DND-41 (cell line): ENCODE measurements at regions not wholly inside any gene's neighbourhood (a gene's known extent, or its start where the extent isn't known, plus 50 kb on each side); places are given as distances from the start of the nearest gene placed in this dataset.

Experiments used
- ATAC-seq: fragments of 200-7000 bp; cut with Tn5 transposase; 3 replicates; pipeline ENCODE4 v1.9.1; 2021; ENCODE audit warnings: low read depth; ENCODE audit not compliant: insufficient read depth
- DNase-seq: peaks from one replicate; pipeline ENCODE4 v3.0.0-alpha.2; 2020
- H2AFZ ChIP-seq: 2 replicates; pipeline ENCODE4 v1.6.0; 2012; ENCODE audit warnings: low read depth, low read length
- H3K27ac ChIP-seq: 2 replicates; pipeline ENCODE4 v1.5.1; 2012; ENCODE audit warnings: low read length, inconsistent platforms
- H3K27me3 ChIP-seq: fragments of 200-600 bp; sonication (generic); 2 replicates; pipeline ENCODE4 v1.6.0; 2012; ENCODE audit warnings: low read length, mild to moderate bottlenecking, inconsistent platforms; ENCODE audit not compliant: insufficient read depth, poor library complexity
- H3K36me3 ChIP-seq: 2 replicates; pipeline ENCODE4 v1.5.1; 2012; ENCODE audit warnings: low read length, inconsistent platforms; ENCODE audit not compliant: insufficient read depth
- H3K4me1 ChIP-seq: 2 replicates; pipeline ENCODE4 v1.5.1; 2012; ENCODE audit warnings: mild to moderate bottlenecking, low read length; ENCODE audit not compliant: insufficient read depth
- H3K4me2 ChIP-seq: 2 replicates; pipeline ENCODE4 v1.6.0; 2012; ENCODE audit warnings: mild to moderate bottlenecking, moderate library complexity, low read length, inconsistent platforms; ENCODE audit not compliant: insufficient read depth
- H3K4me3 ChIP-seq, 2 experiments: fragments of 200-600 bp in 1 of 2; shearing (Covaris generic) in 1 of 2; 2 replicates each; pipeline ENCODE4 v1.5.1; 2012 to 2016; ENCODE audit warnings: inconsistent platforms in 2 of 2, low read length in 2 of 2, mild to moderate bottlenecking in 2 of 2, low read depth in 1 of 2, moderate library complexity in 1 of 2
- H3K79me2 ChIP-seq: 2 replicates; pipeline ENCODE4 v1.6.0; 2012; ENCODE audit warnings: low read length, inconsistent platforms; ENCODE audit not compliant: insufficient read depth
- H3K9ac ChIP-seq: 2 replicates; pipeline ENCODE4 v1.6.0; 2012; ENCODE audit warnings: low read depth, mild to moderate bottlenecking, inconsistent platforms, low read length, moderate library complexity
- H3K9me3 ChIP-seq: 2 replicates; pipeline ENCODE4 v1.5.1; 2012; ENCODE audit warnings: low read length, moderate library complexity, mild to moderate bottlenecking, inconsistent platforms; ENCODE audit not compliant: insufficient read depth, severe bottlenecking
- H4K20me1 ChIP-seq: 2 replicates; pipeline ENCODE4 v1.6.0; 2012; ENCODE audit warnings: low read length; ENCODE audit not compliant: insufficient read depth
- EZH2 ChIP-seq: IDR thresholded peaks from 3 replicates; pipeline ENCODE4 v1.6.1; 2012; ENCODE audit warnings: borderline replicate concordance, low read depth, mild to moderate bottlenecking, moderate library complexity, low read length, inconsistent platforms; ENCODE audit not compliant: severe bottlenecking
- TF ChIP-seq, protein P1 (sequence below): IDR thresholded peaks from 2 replicates; pipeline ENCODE4 v1.5.1; 2012; ENCODE audit warnings: borderline replicate concordance, low read length, moderate library complexity, mild to moderate bottlenecking; ENCODE audit not compliant: poor library complexity, severe bottlenecking; ENCODE audit errors: extremely low read depth

DNA sequence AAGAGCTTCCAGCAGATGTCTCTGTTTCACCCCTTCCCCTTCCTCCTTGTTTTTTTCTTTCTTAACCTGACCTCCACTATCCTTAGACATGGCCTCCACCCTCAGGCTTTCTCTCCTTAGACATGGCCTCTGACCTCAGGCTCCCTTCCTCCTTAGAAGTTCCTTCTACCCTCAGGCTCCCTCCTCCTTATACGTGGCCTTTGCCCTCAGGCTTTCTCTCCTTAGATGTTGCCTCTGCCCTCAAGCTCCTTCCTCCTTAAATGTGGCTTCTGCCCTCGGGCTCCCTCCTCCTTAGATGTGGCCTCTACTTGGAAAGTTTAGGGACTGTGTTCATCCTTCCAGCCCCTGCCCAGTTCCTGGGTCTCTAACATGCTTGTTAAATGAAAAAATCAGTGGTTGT, 180.4 kb upstream of the S1PR3 start:
- H3K9me3 ChIP-seq, result no peaks in the 10 kb centered on the region
- no peak overlapping the region for H3K4me2 ChIP-seq
- DNase-seq, result no peak
- no peaks in the 10 kb centered on the region for H3K79me2 ChIP-seq
- H3K36me3 ChIP-seq, result no peaks in the 10 kb centered on the region
- no peaks in the 10 kb centered on the region for H4K20me1 ChIP-seq
- no peak overlapping the region for H3K4me3 ChIP-seq
- no peaks in the 10 kb centered on the region for H3K27me3 ChIP-seq
- TF ChIP-seq EZH2, result no peak
- TF ChIP-seq, protein P1, sequence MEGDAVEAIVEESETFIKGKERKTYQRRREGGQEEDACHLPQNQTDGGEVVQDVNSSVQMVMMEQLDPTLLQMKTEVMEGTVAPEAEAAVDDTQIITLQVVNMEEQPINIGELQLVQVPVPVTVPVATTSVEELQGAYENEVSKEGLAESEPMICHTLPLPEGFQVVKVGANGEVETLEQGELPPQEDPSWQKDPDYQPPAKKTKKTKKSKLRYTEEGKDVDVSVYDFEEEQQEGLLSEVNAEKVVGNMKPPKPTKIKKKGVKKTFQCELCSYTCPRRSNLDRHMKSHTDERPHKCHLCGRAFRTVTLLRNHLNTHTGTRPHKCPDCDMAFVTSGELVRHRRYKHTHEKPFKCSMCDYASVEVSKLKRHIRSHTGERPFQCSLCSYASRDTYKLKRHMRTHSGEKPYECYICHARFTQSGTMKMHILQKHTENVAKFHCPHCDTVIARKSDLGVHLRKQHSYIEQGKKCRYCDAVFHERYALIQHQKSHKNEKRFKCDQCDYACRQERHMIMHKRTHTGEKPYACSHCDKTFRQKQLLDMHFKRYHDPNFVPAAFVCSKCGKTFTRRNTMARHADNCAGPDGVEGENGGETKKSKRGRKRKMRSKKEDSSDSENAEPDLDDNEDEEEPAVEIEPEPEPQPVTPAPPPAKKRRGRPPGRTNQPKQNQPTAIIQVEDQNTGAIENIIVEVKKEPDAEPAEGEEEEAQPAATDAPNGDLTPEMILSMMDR, result no peak
- H3K27ac ChIP-seq, result no peak overlapping the region
- no peak overlapping the region for H2AFZ ChIP-seq
- no peaks in the 10 kb centered on the region for H3K4me1 ChIP-seq
- no peak overlapping the region for H3K9ac ChIP-seq
- ATAC-seq, result no peak

GRCh38 chr9:88811511-88811910, 179.8 kb upstream of the S1PR3 start:
- no peak overlapping the region for H3K4me2 ChIP-seq
- ATAC-seq, result no peak
- no peaks in the 10 kb centered on the region for H3K79me2 ChIP-seq
- DNase-seq, result no peak
- H3K4me3 ChIP-seq, result no peak overlapping the region
- no peaks in the 10 kb centered on the region for H3K9me3 ChIP-seq
- H3K36me3 ChIP-seq, result no peaks in the 10 kb centered on the region
- H3K27me3 ChIP-seq, result no peaks in the 10 kb centered on the region
- no peaks in the 10 kb centered on the region for H3K4me1 ChIP-seq
- H4K20me1 ChIP-seq, result no peaks in the 10 kb centered on the region
- TF ChIP-seq EZH2, result no peak
- H2AFZ ChIP-seq, result no peak overlapping the region
- no peak overlapping the region for H3K27ac ChIP-seq
- no peak overlapping the region for H3K9ac ChIP-seq

- no peaks in the 10 kb centered on the region for H3K9me3 ChIP-seq
- H3K27me3 ChIP-seq, result no peaks in the 10 kb centered on the region
- no peak for ATAC-seq
- no peak overlapping the region for H2AFZ ChIP-seq
- H3K4me1 ChIP-seq, result no peaks in the 10 kb centered on the region
- H4K20me1 ChIP-seq, result no peaks in the 10 kb centered on the region
- H3K79me2 ChIP-seq, result no peaks in the 10 kb centered on the region
- DNase-seq, result no peak
- TF ChIP-seq, protein P1, result no peak
- TF ChIP-seq EZH2, result no peak
- no peak overlapping the region for H3K4me2 ChIP-seq
- H3K36me3 ChIP-seq, result no peaks in the 10 kb centered on the region
- no peak overlapping the region for H3K4me3 ChIP-seq
- no peak overlapping the region for H3K27ac ChIP-seq
- H3K9ac ChIP-seq, result no peak overlapping the region
Measured at GRCh38 chr9:88812938-88813637, 178.2 kb upstream of the S1PR3 start.

GRCh38 chr9:88813638-88814209, 177.5 kb upstream of the S1PR3 start:
- Histone ChIP-seq H2AFZ (no peak overlapping the region), H3K27me3 (no peaks in the 10 kb centered on the region), H3K4me2 (no peak overlapping the region), H3K36me3 (no peaks in the 10 kb centered on the region), H3K9ac (no peak overlapping the region), H4K20me1 (0 out of 2 replicates have a peak, but pooled peaks cover 2% of the 10 kb centered on the region), H3K79me2 (no peaks in the 10 kb centered on the region), H3K4me1 (no peaks in the 10 kb centered on the region), H3K27ac (no peak overlapping the region), H3K9me3 (no peaks in the 10 kb centered on the region), H3K4me3 (no peak overlapping the region)
- TF ChIP-seq, protein P1, result no peak
- no peak for TF ChIP-seq EZH2
- ATAC-seq (no peak), DNase-seq (no peak)
